Brain microvascular endothelial cell (primary cell): ENCODE measurements at regions not wholly inside any gene's neighbourhood (a gene's known extent, or its start where the extent isn't known, plus 50 kb on each side); places are given as distances from the start of the nearest gene placed in this dataset.
A peak's percentile ranks its signal among the peaks of the same experiment; 100 is the strongest.

Source experiments
- DNase-seq: peaks from one replicate; pipeline ENCODE4 v3.0.0-alpha.2; 2020
- H3K27ac ChIP-seq: fragments of 250-450 bp; sonication (Bioruptor Pico); 2 replicates; pipeline ENCODE4 v1.5.1; 2020; ENCODE audit warnings: mild to moderate bottlenecking, moderate library complexity
- H3K27me3 ChIP-seq: fragments of 250-450 bp; sonication (Bioruptor Pico); replicated peaks from 2 replicates; pipeline ENCODE4 v1.5.1; 2020; ENCODE audit warnings: mild to moderate bottlenecking
- H3K36me3 ChIP-seq: fragments of 250-450 bp; sonication (Bioruptor Pico); replicated peaks from 2 replicates; pipeline ENCODE4 v1.5.1; 2020; ENCODE audit warnings: mild to moderate bottlenecking
- H3K4me3 ChIP-seq: 2 replicates; pipeline ENCODE4 v1.5.1; 2011; ENCODE audit warnings: low read depth, mild to moderate bottlenecking, control low read depth, low read length, moderate library complexity
- in situ Hi-C: cut with HindIII; loops from 2 replicates; pipeline ENCODE4 v1.10.0; 2017; ENCODE audit warnings: low sequenced_read_pairs, low pct_ligation_motif_present
- TF ChIP-seq, protein P1 (sequence below): IDR thresholded peaks from 2 replicates; pipeline ENCODE4 v1.5.1; 2011; ENCODE audit warnings: low read depth, mild to moderate bottlenecking, moderate library complexity, low read length, control low read depth, inconsistent platforms; ENCODE audit errors: missing control alignments

DNA sequence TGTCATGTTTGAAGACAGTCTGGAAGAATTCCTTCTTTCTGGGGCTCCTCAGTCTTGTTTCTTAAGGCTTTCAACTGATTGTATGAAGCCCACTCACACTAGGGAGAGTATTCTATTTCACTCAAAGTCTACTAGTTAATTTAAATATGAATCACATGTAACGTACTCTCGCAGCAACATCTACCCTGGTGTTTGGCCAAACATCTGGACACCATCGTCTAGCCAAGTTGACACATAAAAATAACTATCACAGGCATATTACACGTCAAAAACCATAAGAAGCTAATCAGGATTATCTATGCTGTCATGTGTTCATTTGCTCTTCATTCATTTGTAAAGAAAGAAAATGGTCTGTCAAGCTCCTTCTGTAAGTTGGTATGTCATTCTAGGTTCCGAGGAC is 787.4 kb downstream of the KCNJ2 start:
- Histone ChIP-seq H3K27me3 (no peaks in the 10 kb centered on the region), H3K4me3 (no peak overlapping the region), H3K36me3 (no peaks in the 10 kb centered on the region), H3K27ac (no peak overlapping the region)
- in situ Hi-C loops = no loop called here
- TF ChIP-seq, protein P1, sequence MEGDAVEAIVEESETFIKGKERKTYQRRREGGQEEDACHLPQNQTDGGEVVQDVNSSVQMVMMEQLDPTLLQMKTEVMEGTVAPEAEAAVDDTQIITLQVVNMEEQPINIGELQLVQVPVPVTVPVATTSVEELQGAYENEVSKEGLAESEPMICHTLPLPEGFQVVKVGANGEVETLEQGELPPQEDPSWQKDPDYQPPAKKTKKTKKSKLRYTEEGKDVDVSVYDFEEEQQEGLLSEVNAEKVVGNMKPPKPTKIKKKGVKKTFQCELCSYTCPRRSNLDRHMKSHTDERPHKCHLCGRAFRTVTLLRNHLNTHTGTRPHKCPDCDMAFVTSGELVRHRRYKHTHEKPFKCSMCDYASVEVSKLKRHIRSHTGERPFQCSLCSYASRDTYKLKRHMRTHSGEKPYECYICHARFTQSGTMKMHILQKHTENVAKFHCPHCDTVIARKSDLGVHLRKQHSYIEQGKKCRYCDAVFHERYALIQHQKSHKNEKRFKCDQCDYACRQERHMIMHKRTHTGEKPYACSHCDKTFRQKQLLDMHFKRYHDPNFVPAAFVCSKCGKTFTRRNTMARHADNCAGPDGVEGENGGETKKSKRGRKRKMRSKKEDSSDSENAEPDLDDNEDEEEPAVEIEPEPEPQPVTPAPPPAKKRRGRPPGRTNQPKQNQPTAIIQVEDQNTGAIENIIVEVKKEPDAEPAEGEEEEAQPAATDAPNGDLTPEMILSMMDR = no peak
- no peak for DNase-seq

DNA sequence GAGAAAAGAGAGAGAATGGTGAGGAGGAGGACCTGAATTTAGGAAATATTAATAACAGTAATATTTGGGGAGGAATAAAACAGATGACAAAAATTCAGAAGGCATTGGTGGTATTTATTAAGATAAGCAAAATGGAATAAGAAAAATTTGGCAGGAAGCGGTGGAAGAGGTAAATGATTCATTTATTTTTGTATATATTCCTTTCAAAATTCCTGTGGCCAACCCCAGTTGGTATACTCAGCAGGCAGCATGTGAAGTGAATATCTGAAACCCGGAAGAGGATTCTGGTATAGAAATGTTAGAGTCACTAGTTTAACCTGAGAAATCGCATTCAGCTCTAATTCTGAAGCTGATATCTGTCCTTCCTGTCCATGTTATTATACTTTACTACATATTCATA is 792.0 kb downstream of the KCNJ2 start:
- peak; percentile 28 for DNase-seq
- no peaks in the 10 kb centered on the region for H3K36me3 ChIP-seq
- H3K4me3 ChIP-seq = no peak overlapping the region
- TF ChIP-seq, protein P1 = no peak
- no peak overlapping the region for H3K27ac ChIP-seq
- in situ Hi-C loops = no loop called here
- no peaks in the 10 kb centered on the region for H3K27me3 ChIP-seq

DNA sequence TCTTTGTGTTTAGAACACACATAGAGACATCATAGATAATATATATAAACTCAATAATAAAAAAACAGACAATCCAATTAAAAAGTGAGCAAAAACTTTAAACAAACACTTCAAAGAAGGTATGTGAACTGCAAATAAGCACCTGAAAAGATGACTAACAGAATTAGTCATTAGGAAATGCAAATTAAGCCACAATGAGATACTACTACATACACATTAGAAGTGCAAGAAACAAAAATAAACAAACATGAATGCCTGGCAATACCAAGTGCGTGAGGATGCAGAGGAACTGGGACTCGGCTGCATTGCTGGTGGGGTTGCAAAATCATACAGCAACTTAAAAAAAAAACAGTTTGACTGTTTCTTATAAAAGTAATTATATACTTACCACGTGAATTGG is 799.0 kb downstream of the KCNJ2 start:
- Histone ChIP-seq H3K27ac (no peak overlapping the region), H3K4me3 (no peak overlapping the region), H3K27me3 (no peaks in the 10 kb centered on the region), H3K36me3 (no peaks in the 10 kb centered on the region)
- no peak for DNase-seq
- in situ Hi-C loops = no loop called here
- TF ChIP-seq, protein P1 = no peak

DNA sequence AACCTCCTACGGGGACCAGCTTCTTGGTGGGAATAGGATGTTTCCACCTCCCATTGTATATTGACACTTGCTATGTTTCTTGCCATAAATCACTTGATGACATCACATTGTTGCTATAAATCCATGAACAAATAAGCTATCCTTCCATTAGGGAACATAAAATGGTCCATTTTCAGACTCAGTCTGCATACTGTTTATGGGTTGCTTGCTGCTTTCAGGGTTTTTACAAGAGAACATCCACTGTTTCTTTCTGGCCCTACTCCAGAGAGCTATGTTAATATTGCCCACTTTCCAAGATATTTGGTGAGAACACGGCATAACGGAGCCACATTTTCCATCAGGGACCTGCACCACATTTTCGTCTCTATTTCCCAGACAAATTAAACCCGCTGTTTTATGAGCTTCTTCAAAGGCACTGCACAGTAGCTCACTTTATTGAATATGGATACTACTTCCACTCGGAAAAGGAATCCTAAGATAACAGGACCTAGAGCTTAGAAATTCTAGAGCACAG is 800.2 kb downstream of the KCNJ2 start:
- Histone ChIP-seq H3K27me3 (no peaks in the 10 kb centered on the region), H3K36me3 (no peaks in the 10 kb centered on the region), H3K27ac (no peak overlapping the region), H3K4me3 (no peak overlapping the region)
- no peak for DNase-seq
- in situ Hi-C loops = no loop called here
- TF ChIP-seq, protein P1 = no peak

DNA sequence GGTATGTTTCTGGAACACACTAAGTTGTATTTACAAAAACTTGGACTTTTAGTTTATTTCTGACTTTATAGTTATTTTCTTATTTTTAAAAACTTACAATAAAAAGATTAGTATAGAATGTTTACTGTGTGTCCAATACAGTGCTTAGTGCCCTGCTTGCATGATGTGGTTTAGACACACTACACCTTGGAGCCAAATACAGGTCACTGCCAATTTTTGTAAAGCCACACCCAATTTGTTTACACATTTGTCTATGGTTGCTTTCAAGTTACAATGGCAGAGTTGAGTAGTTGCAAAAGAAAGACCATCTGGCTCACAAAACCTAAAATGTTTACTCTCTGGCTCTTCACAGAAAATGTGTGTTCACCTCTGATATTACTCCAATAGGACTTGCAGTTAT is 807.1 kb downstream of the KCNJ2 start:
- H3K27me3 ChIP-seq = no peaks in the 10 kb centered on the region
- no peak for DNase-seq
- TF ChIP-seq, protein P1 = no peak
- no peak overlapping the region for H3K27ac ChIP-seq
- in situ Hi-C loops = no loop called here
- H3K36me3 ChIP-seq = no peaks in the 10 kb centered on the region
- H3K4me3 ChIP-seq = no peak overlapping the region

DNA sequence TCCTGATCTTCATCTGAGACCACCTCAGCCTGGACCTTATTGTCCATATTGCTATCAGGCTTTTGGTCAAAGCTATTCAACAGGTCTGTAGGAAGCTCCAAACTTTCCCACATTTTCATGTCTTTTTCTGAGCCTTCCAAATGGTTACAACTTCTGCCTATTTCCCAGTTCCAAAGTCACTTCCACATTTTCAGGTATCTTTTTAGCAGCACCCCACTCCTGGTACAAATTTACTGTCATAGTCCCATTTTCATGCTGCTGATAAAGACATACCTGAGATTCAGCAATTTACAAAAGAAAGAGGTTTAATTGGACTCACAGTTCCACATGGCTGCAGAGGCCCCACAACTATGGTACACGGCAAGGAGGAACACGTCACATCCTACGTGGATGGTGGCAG is 815.5 kb downstream of the KCNJ2 start:
- H3K36me3 ChIP-seq = no peaks in the 10 kb centered on the region
- TF ChIP-seq, protein P1 = no peak
- DNase-seq = no peak
- H3K4me3 ChIP-seq = no peak overlapping the region
- in situ Hi-C loops = no loop called here
- no peak overlapping the region for H3K27ac ChIP-seq
- no peaks in the 10 kb centered on the region for H3K27me3 ChIP-seq
